KBM-7 (cell line): ENCODE measurements at regions not wholly inside any gene's neighbourhood (a gene's known extent, or its start where the extent isn't known, plus 50 kb on each side); places are given as distances from the start of the nearest gene placed in this dataset.
"Not testable (repeated sequence)": the region's sequence is repeated elsewhere in the genome, so short reads cannot be mapped to it uniquely, and the experiment has no call there.

Experiments used
- DNase-seq: peaks from one replicate; pipeline ENCODE4 v3.0.0-alpha.2; 2015
- in situ Hi-C: fragments of 300-500 bp; cut with MboI; formaldehyde crosslinking; loops from 2 replicates; pipeline ENCODE4 v1.14.3; 2020; ENCODE audit warnings: low sequenced_read_pairs, low pct_unique_long_range_greater_than_20kb, mixed read lengths

- DNase-seq: no peak
These were observed 138.6 kb upstream of the KLF12 start for GRCh38 chr13:74272826-74273225.

GRCh38 chr13:74270018-74270417, 135.8 kb upstream of the KLF12 start:
- DNase-seq: no peak
- in situ Hi-C loops: no loop called here

More at GRCh38 chr13:74272826-74273225, 138.6 kb upstream of the KLF12 start:
- in situ Hi-C loops: no loop called here

GRCh38 chr13:74266861-74267260, 132.7 kb upstream of the KLF12 start:
- DNase-seq: no peak
- in situ Hi-C loops: no loop called here

- DNase-seq: no peak
- in situ Hi-C loops: no loop called here
These were observed 132.1 kb upstream of the KLF12 start for GRCh38 chr13:74266309-74266708.

- in situ Hi-C loops: no loop called here
- DNase-seq: no peak
These were observed 130.1 kb upstream of the KLF12 start for GRCh38 chr13:74264333-74264732.

- DNase-seq, in situ Hi-C loops: not testable (repeated sequence)
These were observed 126.2 kb upstream of the KLF12 start for GRCh38 chr13:74260420-74260819.

GRCh38 chr13:74259641-74260040, 125.4 kb upstream of the KLF12 start:
- DNase-seq: no peak
- in situ Hi-C loops: no loop called here

- DNase-seq: no peak
- in situ Hi-C loops: no loop called here
These were observed 124.8 kb upstream of the KLF12 start for GRCh38 chr13:74258961-74259360.

- in situ Hi-C loops: no loop called here
- no peak for DNase-seq
These were observed 122.8 kb upstream of the KLF12 start for GRCh38 chr13:74256969-74257368.

GRCh38 chr13:74253161-74253560, 119.0 kb upstream of the KLF12 start:
- no peak for DNase-seq
- in situ Hi-C loops: no loop called here

GRCh38 chr13:74251778-74252519, 117.7 kb upstream of the KLF12 start:
- DNase-seq: no peak
- in situ Hi-C loops: no loop called here

- in situ Hi-C loops: no loop called here
- no peak for DNase-seq
These were observed 116.6 kb upstream of the KLF12 start for GRCh38 chr13:74250738-74251190.

GRCh38 chr13:74248477-74248876, 114.3 kb upstream of the KLF12 start:
- in situ Hi-C loops: no loop called here
- DNase-seq: no peak

- DNase-seq: no peak
- in situ Hi-C loops: no loop called here
These were observed 112.3 kb upstream of the KLF12 start for GRCh38 chr13:74246487-74246886.

- DNase-seq: no peak
- in situ Hi-C loops: no loop called here
These were observed 109.7 kb upstream of the KLF12 start for GRCh38 chr13:74243637-74244526.

- DNase-seq, in situ Hi-C loops: not testable (repeated sequence)
These were observed 107.1 kb upstream of the KLF12 start for GRCh38 chr13:74241343-74241742.

- no peak for DNase-seq
- in situ Hi-C loops: no loop called here
These were observed 96.8 kb upstream of the KLF12 start for GRCh38 chr13:74230984-74231501.

- DNase-seq: no peak
- in situ Hi-C loops: no loop called here
These were observed 95.0 kb upstream of the KLF12 start for GRCh38 chr13:74229242-74229641.

GRCh38 chr13:74227476-74228158, 93.4 kb upstream of the KLF12 start:
- in situ Hi-C loops: no loop called here
- DNase-seq: no peak
